ENCODE measurements at regions not wholly inside any gene's neighbourhood (a gene's known extent, or its start where the extent isn't known, plus 50 kb on each side); places are given as distances from the start of the nearest gene placed in this dataset.

- Histone ChIP-seq H2AFZ (ENCODE audit: low read length) (no peak overlapping the region), H3K4me2 (ENCODE audit: low read depth, low read length) (no peak overlapping the region), H3K27me3 (ENCODE audit: control insufficient read depth in 1 of 2, insufficient read depth in 2 of 2, low read length in 2 of 2) (no peaks in the 10 kb centered on the region), H3K9me3 (ENCODE audit: low read length) (0 out of 2 replicates have a peak, but pooled peaks cover 9% of the 10 kb centered on the region), H3K36me3 (replicated peaks in 1 of 2; ENCODE audit: control insufficient read depth in 1 of 2, insufficient read depth in 2 of 2, low read length in 2 of 2) (no peaks in the 10 kb centered on the region), H3K79me2 (ENCODE audit: insufficient read depth, low read length) (no peaks in the 10 kb centered on the region), H3K27ac (ENCODE audit: extremely low read length, insufficient read depth, low read length) (no peak overlapping the region), H3K4me3 (replicated peaks in 1 of 3; ENCODE audit: insufficient read depth in 1 of 3, low read depth in 2 of 3, low read length in 3 of 3) (no peak overlapping the region), H4K20me1 (ENCODE audit: insufficient read depth, low read length) (no peaks in the 10 kb centered on the region), H3K4me1 (ENCODE audit: insufficient read depth, low read length) (peaks cover 37% of the 10 kb centered on the region), H3K9ac (ENCODE audit: insufficient read depth, low read depth, low read length) (no peak overlapping the region)
- in situ Hi-C loops (cut with HindIII; ENCODE audit: extremely low pct_ligation_motif_present, low pct_unique_long_range_greater_than_20kb) (no loop called here), intact Hi-C loops (cut with micrococcal nuclease; ENCODE audit: unreplicated experiment) (no loop called here)
- CTCF ChIA-PET (ENCODE audit: low intra/inter-chr PET ratio, low total read pairs) = no interaction called here
- WGBS (ENCODE audit: low lambda C conversion rate) = 92% methylated on average over 1 of the region's 1 CpG
- DNase-seq (ENCODE audit: low spot score) (no peak), ATAC-seq (no peak), FAIRE-seq (no peak)
- POLR2A ChIA-PET = interaction anchor here (1.8 to 1.9 kb wide), 2 partner anchors 11 to 266 kb away, joined by 6 to 28 read pairs; no protein-coding TSS in a partner anchor
- TF ChIP-seq RFXAP (CRISPR knock-in tag; IDR thresholded peaks at IDR 0.05; ENCODE audit: borderline replicate concordance) = no peak
- no peak for TF ChIP-seq ZNF790 (CRISPR knock-in tag; IDR thresholded peaks at IDR 0.05; ENCODE audit: borderline replicate concordance)
- no peak for TF ChIP-seq YEATS2 (CRISPR knock-in tag; IDR thresholded peaks at IDR 0.05; ENCODE audit: borderline replicate concordance)
- no peak for TF ChIP-seq ZNF709 (CRISPR knock-in tag; IDR thresholded peaks at IDR 0.05)
- no peak for TF ChIP-seq CHCHD3 (CRISPR knock-in tag; IDR thresholded peaks at IDR 0.05)
- no peak for TF ChIP-seq ZFYVE20 (CRISPR knock-in tag; IDR thresholded peaks at IDR 0.05; ENCODE audit: borderline replicate concordance, low read depth)
- TF ChIP-seq SCMH1 (CRISPR knock-in tag; IDR thresholded peaks at IDR 0.05; ENCODE audit: borderline replicate concordance) = no peak
- no TSS peak for BruUV-seq (replicated peaks)
These were observed 345.9 kb upstream of the RPS23 start for GRCh38 chr5:82624062-82624461.

DNA sequence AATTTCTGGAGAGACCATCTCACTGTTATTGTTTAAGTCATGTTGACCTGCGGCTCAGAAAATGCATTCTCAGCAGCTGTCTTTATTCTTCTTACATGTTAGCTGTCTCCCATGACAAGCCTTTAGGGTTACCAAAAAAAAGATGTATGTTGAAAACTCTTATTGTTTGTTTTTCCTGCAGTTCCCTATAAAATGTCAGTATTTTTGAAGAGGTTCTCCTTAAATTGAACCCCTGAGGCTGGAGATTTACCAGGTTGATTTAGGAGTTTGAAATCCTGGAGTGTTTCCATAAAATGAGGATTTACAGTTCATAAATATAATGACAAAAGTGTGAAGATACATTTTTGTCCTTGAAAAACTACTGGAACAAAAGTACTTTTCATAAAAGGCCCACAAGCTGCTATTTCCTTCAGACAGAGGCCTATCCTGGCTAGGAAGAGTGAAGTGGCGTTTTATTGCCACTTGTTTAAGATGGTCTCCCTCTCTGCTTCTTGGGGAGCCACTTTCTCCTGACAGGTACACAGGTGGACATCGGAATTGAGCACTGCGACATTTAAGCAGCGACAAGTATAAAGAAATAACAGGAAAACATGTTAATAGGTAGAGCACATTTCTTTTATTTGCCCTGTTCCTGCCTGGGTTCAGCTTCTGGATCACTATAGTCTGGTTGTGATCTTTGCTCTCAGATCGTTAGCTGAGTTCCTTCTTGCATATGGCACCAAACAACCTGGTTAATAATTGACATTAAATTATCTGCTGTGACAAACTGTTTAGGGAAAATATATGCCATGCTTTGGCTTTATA lies 344.8 kb upstream of the RPS23 start:
- Histone ChIP-seq H3K9me3 (ENCODE audit: low read length) (0 out of 2 replicates have a peak, but pooled peaks cover 9% of the 10 kb centered on the region), H3K27ac (ENCODE audit: extremely low read length, insufficient read depth, low read length) (peak overlapping the region; percentile 89), H3K27me3 (ENCODE audit: control insufficient read depth in 1 of 2, insufficient read depth in 2 of 2, low read length in 2 of 2) (no peaks in the 10 kb centered on the region), H3K4me1 (ENCODE audit: insufficient read depth, low read length) (peaks cover 37% of the 10 kb centered on the region), H3K36me3 (replicated peaks in 1 of 2; ENCODE audit: control insufficient read depth in 1 of 2, insufficient read depth in 2 of 2, low read length in 2 of 2) (no peaks in the 10 kb centered on the region), H3K9ac (ENCODE audit: insufficient read depth, low read depth, low read length) (peak overlapping the region; percentile 57), H4K20me1 (ENCODE audit: insufficient read depth, low read length) (no peaks in the 10 kb centered on the region), H3K4me2 (ENCODE audit: low read depth, low read length) (peak overlapping the region; percentile 75), H2AFZ (ENCODE audit: low read length) (no peak overlapping the region), H3K4me3 (replicated peaks in 1 of 3; ENCODE audit: insufficient read depth in 1 of 3, low read depth in 2 of 3, low read length in 3 of 3) (peak overlapping the region in 1 of 3 experiments; percentile 27; a peak in 1 of 6 replicates), H3K79me2 (ENCODE audit: insufficient read depth, low read length) (no peaks in the 10 kb centered on the region)
- in situ Hi-C loops (cut with HindIII; ENCODE audit: extremely low pct_ligation_motif_present, low pct_unique_long_range_greater_than_20kb) = no loop called here
- POLR2A ChIA-PET = interaction anchor here (0.9 to 1.9 kb wide), 7 partner anchors 8 to 265 kb away, joined by 3 to 28 read pairs (median 5); no protein-coding TSS in a partner anchor
- TSS peak; percentile 99 for BruUV-seq (replicated peaks)
- CTCF ChIA-PET (ENCODE audit: low intra/inter-chr PET ratio, low total read pairs) = no interaction called here
- ATAC-seq (peak; percentile 99), DNase-seq (ENCODE audit: low spot score) (peak; percentile 87), FAIRE-seq (peak; percentile 92)
- WGBS (ENCODE audit: low lambda C conversion rate) = 33% methylated on average over 6 of the region's 6 CpGs
- intact Hi-C loops (cut with micrococcal nuclease; ENCODE audit: unreplicated experiment) = loop anchor here (1.0 kb wide), 1 partner anchor 236 kb away; no protein-coding TSS in a partner anchor
- TF ChIP-seq ARID5B (CRISPR knock-in tag; IDR thresholded peaks at IDR 0.05) = peak; percentile 76
- no peak for TF ChIP-seq RAD21 (CRISPR knock-in tag; IDR thresholded peaks at IDR 0.05)
- TF ChIP-seq ZNF546 (CRISPR knock-in tag; conservative IDR thresholded peaks at IDR 0.05) = no peak
- TF ChIP-seq ZNF496 (CRISPR knock-in tag; IDR thresholded peaks at IDR 0.05; ENCODE audit: insufficient replicate concordance) = no peak
- no peak for TF ChIP-seq GRHL1 (CRISPR knock-in tag; conservative IDR thresholded peaks at IDR 0.05)

Measured in HepG2 (cell line).